ENCODE measurements at regions not wholly inside any gene's neighbourhood (a gene's known extent, or its start where the extent isn't known, plus 50 kb on each side); places are given as distances from the start of the nearest gene placed in this dataset.
"Not testable (repeated sequence)": the region's sequence is repeated elsewhere in the genome, so short reads cannot be mapped to it uniquely, and the experiment has no call there.

GRCh38 chrX:39767446-39767845, 330.3 kb downstream of the BCOR start:
- no peak for DNase-seq (ENCODE audit: low spot score)

GRCh38 chrX:39769748-39770147, 328.0 kb downstream of the BCOR start:
- no peak for DNase-seq (ENCODE audit: low spot score)

GRCh38 chrX:39771089-39771488, 326.7 kb downstream of the BCOR start:
- no peak for DNase-seq (ENCODE audit: low spot score)

GRCh38 chrX:39772057-39772832, 325.5 kb downstream of the BCOR start:
- no peak for DNase-seq (ENCODE audit: low spot score)

GRCh38 chrX:39773150-39773549, 324.6 kb downstream of the BCOR start:
- DNase-seq (ENCODE audit: low spot score) = no peak

GRCh38 chrX:39773923-39774773, 323.6 kb downstream of the BCOR start:
- DNase-seq (ENCODE audit: low spot score) = no peak

GRCh38 chrX:39774774-39775328, 322.9 kb downstream of the BCOR start:
- no peak for DNase-seq (ENCODE audit: low spot score)

GRCh38 chrX:39777623-39778025, 320.1 kb downstream of the BCOR start:
- no peak for DNase-seq (ENCODE audit: low spot score)

- DNase-seq (ENCODE audit: low spot score) = no peak
Measured at GRCh38 chrX:39779952-39780783, 317.6 kb downstream of the BCOR start.

GRCh38 chrX:39782276-39782675, 315.5 kb downstream of the BCOR start:
- no peak for DNase-seq (ENCODE audit: low spot score)

GRCh38 chrX:39787999-39788398, 309.8 kb downstream of the BCOR start:
- no peak for DNase-seq (ENCODE audit: low spot score)

GRCh38 chrX:39788521-39788920, 309.2 kb downstream of the BCOR start:
- no peak for DNase-seq (ENCODE audit: low spot score)

GRCh38 chrX:39791691-39792090, 306.1 kb downstream of the BCOR start:
- no peak for DNase-seq (ENCODE audit: low spot score)

GRCh38 chrX:39795605-39796004, 302.2 kb downstream of the BCOR start:
- no peak for DNase-seq (ENCODE audit: low spot score)

GRCh38 chrX:39796856-39797255, 300.9 kb downstream of the BCOR start:
- DNase-seq (ENCODE audit: low spot score) = no peak

- not testable (repeated sequence) for DNase-seq (ENCODE audit: low spot score)
Measured at GRCh38 chrX:39798488-39798887, 299.3 kb downstream of the BCOR start.

GRCh38 chrX:39802354-39802753, 295.4 kb downstream of the BCOR start:
- DNase-seq (ENCODE audit: low spot score) = no peak

GRCh38 chrX:39802908-39803307, 294.9 kb downstream of the BCOR start:
- DNase-seq (ENCODE audit: low spot score) = no peak

GRCh38 chrX:39805022-39805421, 292.7 kb downstream of the BCOR start:
- no peak for DNase-seq (ENCODE audit: low spot score)

GRCh38 chrX:39805825-39806224, 291.9 kb downstream of the BCOR start:
- DNase-seq (ENCODE audit: low spot score) = no peak

- no peak for DNase-seq (ENCODE audit: low spot score)
Measured at GRCh38 chrX:39808471-39808917, 289.3 kb downstream of the BCOR start.

GRCh38 chrX:39809331-39809730, 288.4 kb downstream of the BCOR start:
- no peak for DNase-seq (ENCODE audit: low spot score)
